NCI-H146 (cell line): ENCODE measurements at regions not wholly inside any gene's neighbourhood (a gene's known extent, or its start where the extent isn't known, plus 50 kb on each side); places are given as distances from the start of the nearest gene placed in this dataset.

Experiments
- DNase-seq: peaks from one replicate; lab custom pipeline; 2025; lab: John Stamatoyannopoulos, UW

DNA sequence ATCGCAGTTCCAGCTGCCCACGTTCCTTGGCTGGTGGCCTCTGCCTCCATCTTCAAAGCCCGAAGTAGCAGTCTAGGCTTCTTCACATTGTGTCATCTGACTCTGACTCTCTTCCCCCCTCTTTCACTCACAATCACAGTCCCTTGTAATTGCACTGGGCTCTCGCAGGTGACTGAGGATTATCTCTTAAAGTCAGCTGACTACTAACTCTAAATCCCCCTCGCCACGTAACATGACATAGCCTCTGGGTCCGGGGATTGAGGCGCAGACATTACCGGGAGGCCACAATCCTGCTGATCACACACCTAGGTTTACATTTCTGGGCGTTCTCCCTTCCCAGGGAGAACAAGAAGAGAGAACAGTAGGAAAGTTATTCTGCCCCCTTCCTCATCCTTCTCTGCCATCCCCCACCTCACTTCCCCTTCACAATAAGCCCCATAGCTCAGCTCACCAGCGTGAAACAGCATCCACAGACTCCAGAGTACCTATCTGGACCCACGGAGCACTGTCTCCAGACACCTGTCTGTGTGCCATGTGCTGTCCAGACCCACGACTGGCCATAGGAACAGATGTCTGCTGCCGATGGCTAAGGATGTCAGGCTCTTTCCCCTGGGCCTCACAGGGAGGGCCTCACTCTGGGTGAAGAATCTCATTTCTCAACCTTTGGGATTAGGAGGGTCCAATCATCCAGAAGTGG, 64.3 kb upstream of the FZD7 start:
- no peak for DNase-seq

- no peak for DNase-seq
Measured at GRCh38 chr2:201969938-201970785, 63.5 kb upstream of the FZD7 start.

- no peak for DNase-seq
Measured at GRCh38 chr2:201970786-201971108, 62.9 kb upstream of the FZD7 start.

DNA sequence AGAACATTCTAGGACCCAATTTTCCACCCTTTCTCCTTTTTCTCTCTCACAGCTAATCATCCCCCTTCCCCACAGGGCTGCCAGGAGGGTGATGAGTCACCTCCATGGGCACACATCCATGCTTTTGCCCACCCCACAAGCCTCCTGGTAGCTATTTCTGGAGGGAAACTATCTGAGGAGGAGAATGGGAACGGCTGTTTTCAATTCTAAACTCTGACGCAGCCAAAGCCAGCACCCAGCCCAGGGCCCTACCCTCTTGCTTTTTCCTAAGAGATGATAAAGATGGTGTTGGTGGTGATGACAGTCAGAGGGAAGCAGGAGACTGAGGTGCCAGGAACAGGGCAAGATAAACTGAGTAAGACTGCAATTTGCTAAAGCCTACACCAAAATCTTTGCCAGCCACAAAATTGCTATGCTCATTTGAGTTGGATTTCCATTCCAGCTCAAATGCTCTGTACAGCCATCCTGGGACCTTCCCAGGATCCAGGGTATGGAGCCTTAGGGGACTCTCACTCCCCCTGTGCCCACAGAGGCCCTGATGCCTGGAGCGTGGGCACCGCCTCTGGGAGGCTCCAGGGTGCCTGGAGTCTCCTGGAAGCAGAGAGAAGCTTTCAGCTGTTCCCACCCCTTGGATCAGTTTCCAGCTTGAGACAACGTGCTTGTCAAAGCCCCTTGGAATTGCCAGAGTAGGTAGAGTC, 62.0 kb upstream of the FZD7 start:
- no peak for DNase-seq

DNA sequence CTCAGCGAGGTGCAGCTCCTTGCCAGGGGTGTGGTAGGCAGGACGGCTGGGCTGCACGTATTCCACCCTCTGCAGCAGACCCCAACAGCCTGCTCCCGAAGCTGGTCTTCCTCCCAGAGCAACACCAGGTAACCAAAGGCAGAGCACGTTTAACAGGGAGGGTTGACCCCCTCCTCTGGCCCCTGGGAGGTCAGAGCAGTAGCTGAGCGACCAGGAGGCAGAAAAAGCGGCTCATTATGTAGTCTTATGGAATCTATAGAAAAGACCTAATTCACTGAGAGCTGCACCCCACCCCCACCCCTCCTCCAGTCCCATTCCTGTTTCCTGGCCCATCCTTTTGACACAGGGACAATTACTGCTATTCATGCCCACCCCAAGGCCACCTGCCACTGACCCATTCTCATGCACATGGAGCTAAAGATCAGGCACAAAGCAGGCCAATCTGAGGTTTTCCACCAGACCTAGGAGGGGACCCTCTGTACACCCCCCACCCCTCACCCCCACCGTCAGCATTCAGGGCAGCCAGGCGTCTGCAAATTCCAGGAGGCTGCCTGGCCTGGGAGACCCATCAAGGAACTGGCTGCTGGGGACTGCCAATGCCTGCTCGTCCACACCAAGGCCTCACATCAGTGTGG, 60.9 kb upstream of the FZD7 start:
- no peak for DNase-seq

DNA sequence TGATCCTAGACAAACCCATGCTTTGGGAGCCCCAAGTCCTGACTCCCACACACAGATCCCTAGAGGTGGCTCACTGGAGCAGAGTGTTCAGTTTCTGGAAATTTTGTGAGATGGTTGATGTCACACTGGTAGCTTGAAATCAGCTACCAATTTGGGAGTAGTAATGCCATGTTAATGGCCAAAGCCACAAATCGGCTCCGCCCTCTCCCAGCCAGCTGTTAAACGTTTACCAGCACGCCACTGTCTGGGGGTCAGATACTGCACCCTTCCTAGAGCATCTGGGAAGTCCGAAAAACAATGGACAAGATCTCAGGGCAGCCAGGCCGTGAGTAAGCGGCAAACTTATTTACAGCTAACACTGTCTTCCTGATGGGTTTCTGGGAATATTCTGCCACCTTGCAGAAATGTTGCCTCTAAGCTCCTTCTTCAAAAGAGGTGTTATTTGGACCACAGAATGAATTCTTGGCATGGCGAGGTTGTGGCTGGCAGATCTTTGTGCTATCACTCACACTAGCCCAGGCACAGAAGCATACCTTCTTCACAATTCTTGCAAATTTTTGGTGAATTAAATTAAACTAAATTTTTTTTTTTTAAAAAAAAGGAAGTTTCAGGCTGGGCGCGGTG, 60.2 kb upstream of the FZD7 start:
- DNase-seq: no peak

DNA sequence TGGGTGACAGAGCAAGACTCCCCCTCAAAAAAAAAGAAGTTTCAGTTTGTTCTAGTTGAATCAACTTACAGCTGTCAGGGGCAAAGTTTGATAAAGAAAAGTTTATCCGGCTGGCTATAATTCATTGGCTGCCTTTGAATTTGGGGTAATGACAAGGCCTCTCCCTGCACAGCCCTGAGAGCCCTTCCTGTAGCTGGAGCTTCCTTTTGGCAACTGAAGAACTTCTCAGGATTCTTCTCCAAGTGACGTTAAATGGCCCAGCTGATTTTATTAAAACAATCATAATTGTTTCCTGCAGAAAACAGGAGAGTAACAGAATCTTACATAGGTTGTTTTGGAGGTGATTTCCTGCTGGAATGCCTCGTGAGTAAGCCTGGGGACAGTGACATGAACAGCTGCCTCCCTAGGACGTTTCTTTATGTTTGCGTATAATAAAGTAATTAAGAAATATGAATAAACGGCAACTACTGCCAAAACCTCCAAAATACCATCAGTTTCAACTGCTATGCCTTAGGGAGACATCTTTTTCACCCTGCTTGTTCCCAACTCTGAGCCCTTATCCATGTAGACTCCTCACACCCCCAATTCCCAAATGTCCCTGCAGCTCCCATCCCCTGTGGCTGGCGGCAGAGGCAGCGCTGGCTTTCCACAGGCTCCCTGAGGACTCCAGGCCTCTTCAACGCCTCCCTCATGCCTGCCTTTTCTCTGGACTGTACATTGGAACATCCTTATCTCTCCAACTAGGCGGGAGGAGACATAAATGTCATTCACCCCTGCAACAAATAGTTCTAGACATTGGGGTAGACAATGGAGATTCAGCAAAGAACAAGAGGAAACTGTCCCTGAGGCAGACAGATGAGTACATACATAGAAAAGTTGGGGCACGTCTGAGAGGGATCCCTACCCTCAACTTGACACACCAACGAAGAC, 59.2 kb upstream of the FZD7 start:
- no peak for DNase-seq

DNA sequence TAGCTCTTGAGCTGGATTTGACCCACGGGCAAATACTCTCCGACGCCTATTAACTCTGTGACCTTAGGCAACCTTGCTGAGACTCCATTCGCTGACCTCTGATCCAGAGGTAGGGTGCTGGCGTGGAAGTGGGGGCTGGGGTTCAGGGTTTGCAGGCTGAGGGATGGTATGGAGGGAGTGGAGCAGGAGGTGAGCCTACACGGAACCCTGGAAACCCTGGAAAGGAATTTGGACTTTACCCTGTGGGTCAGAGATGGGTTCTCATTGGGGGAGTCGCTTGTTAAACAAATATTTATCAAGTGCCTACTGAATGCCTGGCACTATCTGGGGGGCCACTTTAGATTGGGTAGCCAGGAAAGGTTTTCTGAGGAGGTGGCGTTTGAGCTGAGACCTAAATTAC, 58.2 kb upstream of the FZD7 start:
- DNase-seq: no peak

GRCh38 chr2:201975964-201976612, 57.6 kb upstream of the FZD7 start:
- DNase-seq: no peak

DNA sequence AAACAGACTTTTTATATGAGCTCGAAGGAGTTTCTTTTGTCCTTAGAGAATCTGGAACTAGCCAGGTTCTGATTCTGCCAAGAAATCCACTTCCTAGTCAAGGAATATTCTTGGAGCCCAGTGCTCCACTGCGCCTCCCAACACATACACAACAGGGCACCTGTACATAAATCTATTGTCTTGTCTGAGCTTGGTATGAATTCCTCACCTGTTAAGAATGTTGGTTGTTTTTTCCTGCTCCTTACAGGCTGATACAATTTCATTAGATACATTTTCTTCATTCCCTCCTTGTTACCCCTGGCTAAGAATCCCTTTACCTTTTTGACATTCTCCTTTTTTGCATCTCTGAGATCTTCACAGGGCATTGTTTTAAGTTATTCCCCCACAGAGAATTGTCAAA, 56.0 kb upstream of the FZD7 start:
- no peak for DNase-seq

DNA sequence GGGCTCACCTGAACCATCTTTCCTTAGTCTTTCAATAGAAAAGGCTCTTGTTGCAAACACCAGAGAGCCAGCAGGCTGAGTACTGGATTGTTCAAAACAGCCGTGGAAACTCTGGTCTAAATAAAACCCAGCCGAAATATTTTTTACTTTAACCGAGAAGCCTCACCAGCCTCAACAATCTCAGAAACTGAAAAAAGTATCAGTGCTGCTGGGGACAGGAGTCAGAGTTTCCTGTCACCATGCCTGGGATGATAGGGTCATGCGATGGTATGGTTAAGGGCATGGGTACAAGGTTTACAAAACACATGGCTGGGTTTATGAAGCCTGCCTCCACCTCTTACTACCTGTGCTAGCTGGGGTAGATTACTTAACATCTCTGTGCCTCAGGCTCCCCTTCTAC, 55.3 kb upstream of the FZD7 start:
- no peak for DNase-seq

- DNase-seq: no peak
Measured at GRCh38 chr2:201978986-201979385, 54.7 kb upstream of the FZD7 start.

DNA sequence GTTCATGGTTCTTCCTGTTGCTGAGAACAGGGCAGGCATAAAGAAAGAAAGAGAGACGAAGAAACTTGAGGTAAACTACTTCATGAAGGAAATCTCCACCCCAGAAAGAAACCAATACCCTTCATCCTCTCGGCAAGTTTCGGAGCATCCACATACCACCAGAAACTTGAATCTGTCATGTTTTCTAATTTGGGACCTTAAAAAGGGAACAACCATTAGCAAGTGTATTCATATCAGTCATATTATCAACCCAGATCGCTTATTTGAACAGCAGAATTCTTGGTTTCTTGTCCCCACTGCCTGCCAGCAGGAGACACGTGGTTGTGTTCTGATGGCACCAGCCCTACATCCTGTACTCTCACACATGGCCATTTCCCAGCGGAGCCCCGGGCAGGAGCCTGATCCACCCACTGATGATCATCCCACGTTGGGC, 53.2 kb upstream of the FZD7 start:
- DNase-seq: no peak

DNA sequence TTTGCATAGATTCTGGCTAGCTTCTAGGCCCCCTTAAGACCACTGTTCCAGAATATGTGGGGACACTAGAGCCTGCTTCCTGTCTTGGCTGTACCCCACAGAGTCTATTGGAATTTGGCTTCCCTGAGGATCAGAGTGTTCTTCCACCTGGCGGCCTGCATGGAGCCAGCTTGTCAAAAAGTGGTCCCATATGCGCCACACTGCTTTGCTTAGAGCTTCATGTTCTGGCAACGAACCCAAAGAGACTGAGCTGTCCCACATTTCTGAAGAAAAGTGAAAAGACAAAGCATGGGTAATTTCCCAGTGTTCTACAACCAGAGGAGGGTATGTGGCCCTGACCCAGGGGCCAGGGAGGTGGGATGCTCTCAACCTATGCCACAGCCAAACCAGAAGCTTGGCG, 52.7 kb upstream of the FZD7 start:
- DNase-seq: no peak

- no peak for DNase-seq
Measured at GRCh38 chr2:201983174-201983573, 50.5 kb upstream of the FZD7 start.

DNA sequence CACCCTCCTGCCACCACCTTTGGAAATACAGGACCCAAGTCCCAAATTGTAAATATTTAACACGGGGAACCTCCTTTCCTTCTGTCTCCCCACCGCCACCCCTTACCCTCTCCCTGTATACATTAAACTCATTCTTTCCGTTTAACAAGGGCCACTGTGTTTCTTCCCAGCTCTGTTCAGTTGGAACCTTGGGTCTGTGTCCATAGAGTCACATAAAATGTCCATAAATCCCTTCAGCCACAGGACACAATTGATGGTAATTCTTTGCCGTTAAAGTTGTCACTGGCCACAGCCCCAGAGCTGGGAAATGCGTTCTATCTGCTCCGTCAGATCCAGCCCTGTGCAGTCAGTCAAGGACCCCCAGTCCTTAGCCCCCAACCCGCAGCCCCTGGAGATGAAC, 49.9 kb upstream of the FZD7 start:
- DNase-seq: no peak
